ENCODE measurements at regions not wholly inside any gene's neighbourhood (a gene's known extent, or its start where the extent isn't known, plus 50 kb on each side); places are given as distances from the start of the nearest gene placed in this dataset.
"Not testable (repeated sequence)": the region's sequence is repeated elsewhere in the genome, so short reads cannot be mapped to it uniquely, and the experiment has no call there.

- no peak overlapping the region for H3K4me3 ChIP-seq
- no peak for TF ChIP-seq CTCF (IDR thresholded peaks at IDR 0.05)
- H3K27ac ChIP-seq = no peak overlapping the region
These were observed 346.6 kb downstream of the C6orf118 start for GRCh38 chr6:164962805-164963204.

GRCh38 chr6:164947164-164947563 lies 362.2 kb downstream of the C6orf118 start:
- Histone ChIP-seq H3K4me3 (no peak overlapping the region), H3K27ac (no peak overlapping the region)
- DNase-seq (ENCODE audit: low spot score) = no peak
- no peak for TF ChIP-seq CTCF (IDR thresholded peaks at IDR 0.05)

More at GRCh38 chr6:164962805-164963204, 346.6 kb downstream of the C6orf118 start:
- no peak for DNase-seq (ENCODE audit: low spot score)

- DNase-seq (ENCODE audit: low spot score) = no peak
- Histone ChIP-seq H3K27ac (no peak overlapping the region), H3K4me3 (no peak overlapping the region)
- no peak for TF ChIP-seq CTCF (IDR thresholded peaks at IDR 0.05)
These were observed 367.1 kb downstream of the C6orf118 start for GRCh38 chr6:164942271-164942670.

- not testable (repeated sequence) for DNase-seq (ENCODE audit: low spot score); H3K4me3 ChIP-seq; H3K27ac ChIP-seq
These were observed 376.1 kb downstream of the C6orf118 start for GRCh38 chr6:164933238-164933794.

GRCh38 chr6:164929408-164929977 lies 379.9 kb downstream of the C6orf118 start:
- H3K27ac ChIP-seq = no peak overlapping the region
- TF ChIP-seq CTCF (IDR thresholded peaks at IDR 0.05) = no peak

GRCh38 chr6:164928728-164929407 lies 380.5 kb downstream of the C6orf118 start:
- no peak for DNase-seq (ENCODE audit: low spot score)
- Histone ChIP-seq H3K4me3 (no peak overlapping the region), H3K27ac (no peak overlapping the region)
- no peak for TF ChIP-seq CTCF (IDR thresholded peaks at IDR 0.05)

More at GRCh38 chr6:164929408-164929977, 379.9 kb downstream of the C6orf118 start:
- DNase-seq (ENCODE audit: low spot score) = no peak
- H3K4me3 ChIP-seq = no peak overlapping the region

- peak overlapping the region; percentile 29 for H3K4me3 ChIP-seq
- DNase-seq (ENCODE audit: low spot score) = no peak
- no peak overlapping the region for H3K27ac ChIP-seq
These were observed 381.2 kb downstream of the C6orf118 start for GRCh38 chr6:164928057-164928727.

More at GRCh38 chr6:164928057-164928727, 381.2 kb downstream of the C6orf118 start:
- TF ChIP-seq CTCF (IDR thresholded peaks at IDR 0.05) = no peak
